ENCODE measurements at regions not wholly inside any gene's neighbourhood (a gene's known extent, or its start where the extent isn't known, plus 50 kb on each side); places are given as distances from the start of the nearest gene placed in this dataset.

DNA sequence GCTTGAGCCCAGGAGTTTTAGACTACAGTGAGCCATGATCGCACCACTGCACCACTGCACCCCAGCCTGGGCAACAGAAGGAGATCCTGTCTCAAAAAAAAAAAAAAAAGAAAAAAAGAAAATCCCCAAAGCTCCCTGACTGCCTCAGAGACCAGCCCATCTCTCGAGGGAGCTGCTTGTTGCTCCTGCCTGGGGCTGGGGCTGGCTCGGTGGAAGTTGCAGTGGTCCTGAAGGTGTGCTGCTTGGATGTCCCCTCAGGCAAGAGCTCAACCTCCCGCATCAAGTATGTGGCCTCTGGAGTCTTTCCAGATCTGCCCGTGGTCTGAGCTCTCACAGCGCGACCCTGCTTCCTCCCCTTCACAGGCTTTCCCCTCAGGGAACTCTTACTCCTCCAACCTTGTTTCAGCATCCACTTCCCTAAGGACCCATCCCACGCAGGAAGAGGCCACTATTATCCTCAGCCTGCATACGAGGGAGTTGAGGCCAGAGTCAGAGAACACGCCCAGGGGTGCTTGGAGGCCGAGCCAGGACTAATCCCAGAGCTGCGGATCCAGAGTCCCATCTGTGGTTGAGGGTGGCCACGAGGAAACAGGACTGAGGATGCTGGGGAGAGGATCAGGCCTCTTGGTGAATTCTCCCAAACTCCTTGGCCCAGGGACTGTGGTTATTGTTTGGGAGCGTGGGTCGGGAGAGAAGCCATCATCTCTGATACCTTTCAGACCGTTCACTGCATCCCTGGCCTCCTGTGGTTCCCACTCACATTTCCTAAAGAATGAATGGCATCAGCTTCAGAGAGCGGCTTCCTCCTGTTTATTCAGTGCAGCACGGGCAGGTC, 624.6 kb downstream of the AACS start (continued):
- TF ChIP-seq NKRF (conservative IDR thresholded peaks at IDR 0.05): no peak
- TF ChIP-seq SP1 (IDR thresholded peaks at IDR 0.05; ENCODE audit: low read depth, low read length): no peak
- TF ChIP-seq, protein P1, sequence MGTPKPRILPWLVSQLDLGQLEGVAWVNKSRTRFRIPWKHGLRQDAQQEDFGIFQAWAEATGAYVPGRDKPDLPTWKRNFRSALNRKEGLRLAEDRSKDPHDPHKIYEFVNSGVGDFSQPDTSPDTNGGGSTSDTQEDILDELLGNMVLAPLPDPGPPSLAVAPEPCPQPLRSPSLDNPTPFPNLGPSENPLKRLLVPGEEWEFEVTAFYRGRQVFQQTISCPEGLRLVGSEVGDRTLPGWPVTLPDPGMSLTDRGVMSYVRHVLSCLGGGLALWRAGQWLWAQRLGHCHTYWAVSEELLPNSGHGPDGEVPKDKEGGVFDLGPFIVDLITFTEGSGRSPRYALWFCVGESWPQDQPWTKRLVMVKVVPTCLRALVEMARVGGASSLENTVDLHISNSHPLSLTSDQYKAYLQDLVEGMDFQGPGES (IDR thresholded peaks at IDR 0.05): no peak
- TF ChIP-seq, protein P2, sequence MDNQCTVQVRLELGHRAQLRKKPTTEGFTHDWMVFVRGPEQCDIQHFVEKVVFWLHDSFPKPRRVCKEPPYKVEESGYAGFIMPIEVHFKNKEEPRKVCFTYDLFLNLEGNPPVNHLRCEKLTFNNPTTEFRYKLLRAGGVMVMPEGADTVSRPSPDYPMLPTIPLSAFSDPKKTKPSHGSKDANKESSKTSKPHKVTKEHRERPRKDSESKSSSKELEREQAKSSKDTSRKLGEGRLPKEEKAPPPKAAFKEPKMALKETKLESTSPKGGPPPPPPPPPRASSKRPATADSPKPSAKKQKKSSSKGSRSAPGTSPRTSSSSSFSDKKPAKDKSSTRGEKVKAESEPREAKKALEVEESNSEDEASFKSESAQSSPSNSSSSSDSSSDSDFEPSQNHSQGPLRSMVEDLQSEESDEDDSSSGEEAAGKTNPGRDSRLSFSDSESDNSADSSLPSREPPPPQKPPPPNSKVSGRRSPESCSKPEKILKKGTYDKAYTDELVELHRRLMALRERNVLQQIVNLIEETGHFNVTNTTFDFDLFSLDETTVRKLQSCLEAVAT (IDR thresholded peaks at IDR 0.05): no peak
- TF ChIP-seq, protein P3, sequence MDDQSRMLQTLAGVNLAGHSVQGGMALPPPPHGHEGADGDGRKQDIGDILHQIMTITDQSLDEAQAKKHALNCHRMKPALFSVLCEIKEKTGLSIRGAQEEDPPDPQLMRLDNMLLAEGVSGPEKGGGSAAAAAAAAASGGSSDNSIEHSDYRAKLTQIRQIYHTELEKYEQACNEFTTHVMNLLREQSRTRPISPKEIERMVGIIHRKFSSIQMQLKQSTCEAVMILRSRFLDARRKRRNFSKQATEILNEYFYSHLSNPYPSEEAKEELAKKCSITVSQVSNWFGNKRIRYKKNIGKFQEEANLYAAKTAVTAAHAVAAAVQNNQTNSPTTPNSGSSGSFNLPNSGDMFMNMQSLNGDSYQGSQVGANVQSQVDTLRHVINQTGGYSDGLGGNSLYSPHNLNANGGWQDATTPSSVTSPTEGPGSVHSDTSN (IDR thresholded peaks at IDR 0.05; ENCODE audit: insufficient replicate concordance, low read depth, low read length): no peak
- TF ChIP-seq E4F1 (IDR thresholded peaks at IDR 0.05; ENCODE audit: borderline replicate concordance, partially characterized antibody): no peak
